WTC11 (cell line): ENCODE measurements at regions not wholly inside any gene's neighbourhood (a gene's known extent, or its start where the extent isn't known, plus 50 kb on each side); places are given as distances from the start of the nearest gene placed in this dataset.

Source experiments
- CBFB ChIP-seq: sonication (generic); formaldehyde crosslinking; IDR thresholded peaks from 2 replicates; pipeline ENCODE4 v1.8.1; 2022; ENCODE audit warnings: mild to moderate bottlenecking, low read depth, missing genetic modification reagents
- ESRRA ChIP-seq: sonication (generic); formaldehyde crosslinking; IDR thresholded peaks from 2 replicates; pipeline ENCODE4 v1.8.1; 2022; ENCODE audit warnings: mild to moderate bottlenecking, missing genetic modification reagents, borderline replicate concordance
- SMAD3 ChIP-seq: sonication (generic); formaldehyde crosslinking; IDR thresholded peaks from 2 replicates; pipeline ENCODE4 v1.8.0; 2022; ENCODE audit warnings: missing genetic modification reagents, mild to moderate bottlenecking, borderline replicate concordance
- SP1 ChIP-seq: sonication (generic); formaldehyde crosslinking; conservative IDR thresholded peaks from 2 replicates; pipeline ENCODE4 v1.8.1; 2022; ENCODE audit warnings: missing genetic modification reagents
- ZNF416 ChIP-seq: fragments of 250-450 bp; sonication (Bioruptor Pico); IDR thresholded peaks from 2 replicates; pipeline ENCODE4 v1.9.0; 2021; ENCODE audit warnings: mild to moderate bottlenecking, inconsistent platforms
- ZNF512 ChIP-seq: sonication (generic); formaldehyde crosslinking; IDR thresholded peaks from 2 replicates; pipeline ENCODE4 v1.8.1; 2022; ENCODE audit warnings: missing genetic modification reagents, borderline replicate concordance
- TF ChIP-seq, protein P1 (sequence below): fragments of 200-600 bp; IDR thresholded peaks from 2 replicates; pipeline ENCODE4 v1.8.0; 2022; ENCODE audit warnings: antibody characterized with exemption
- TF ChIP-seq, protein P2 (sequence below): sonication (generic); formaldehyde crosslinking; conservative IDR thresholded peaks from 2 replicates; pipeline ENCODE4 v1.8.1; 2023; ENCODE audit warnings: mild to moderate bottlenecking, low read depth, missing genetic modification reagents, moderate library complexity
- TF ChIP-seq, protein P3 (sequence below): sonication (generic); formaldehyde crosslinking; IDR thresholded peaks from 2 replicates; pipeline ENCODE4 v1.8.0; 2022; ENCODE audit warnings: mild to moderate bottlenecking, missing genetic modification reagents

GRCh38 chr14:53683229-53683628 is 273.4 kb downstream of the BMP4 start:
- TF ChIP-seq, protein P1, sequence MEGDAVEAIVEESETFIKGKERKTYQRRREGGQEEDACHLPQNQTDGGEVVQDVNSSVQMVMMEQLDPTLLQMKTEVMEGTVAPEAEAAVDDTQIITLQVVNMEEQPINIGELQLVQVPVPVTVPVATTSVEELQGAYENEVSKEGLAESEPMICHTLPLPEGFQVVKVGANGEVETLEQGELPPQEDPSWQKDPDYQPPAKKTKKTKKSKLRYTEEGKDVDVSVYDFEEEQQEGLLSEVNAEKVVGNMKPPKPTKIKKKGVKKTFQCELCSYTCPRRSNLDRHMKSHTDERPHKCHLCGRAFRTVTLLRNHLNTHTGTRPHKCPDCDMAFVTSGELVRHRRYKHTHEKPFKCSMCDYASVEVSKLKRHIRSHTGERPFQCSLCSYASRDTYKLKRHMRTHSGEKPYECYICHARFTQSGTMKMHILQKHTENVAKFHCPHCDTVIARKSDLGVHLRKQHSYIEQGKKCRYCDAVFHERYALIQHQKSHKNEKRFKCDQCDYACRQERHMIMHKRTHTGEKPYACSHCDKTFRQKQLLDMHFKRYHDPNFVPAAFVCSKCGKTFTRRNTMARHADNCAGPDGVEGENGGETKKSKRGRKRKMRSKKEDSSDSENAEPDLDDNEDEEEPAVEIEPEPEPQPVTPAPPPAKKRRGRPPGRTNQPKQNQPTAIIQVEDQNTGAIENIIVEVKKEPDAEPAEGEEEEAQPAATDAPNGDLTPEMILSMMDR: no peak
- TF ChIP-seq, protein P2, sequence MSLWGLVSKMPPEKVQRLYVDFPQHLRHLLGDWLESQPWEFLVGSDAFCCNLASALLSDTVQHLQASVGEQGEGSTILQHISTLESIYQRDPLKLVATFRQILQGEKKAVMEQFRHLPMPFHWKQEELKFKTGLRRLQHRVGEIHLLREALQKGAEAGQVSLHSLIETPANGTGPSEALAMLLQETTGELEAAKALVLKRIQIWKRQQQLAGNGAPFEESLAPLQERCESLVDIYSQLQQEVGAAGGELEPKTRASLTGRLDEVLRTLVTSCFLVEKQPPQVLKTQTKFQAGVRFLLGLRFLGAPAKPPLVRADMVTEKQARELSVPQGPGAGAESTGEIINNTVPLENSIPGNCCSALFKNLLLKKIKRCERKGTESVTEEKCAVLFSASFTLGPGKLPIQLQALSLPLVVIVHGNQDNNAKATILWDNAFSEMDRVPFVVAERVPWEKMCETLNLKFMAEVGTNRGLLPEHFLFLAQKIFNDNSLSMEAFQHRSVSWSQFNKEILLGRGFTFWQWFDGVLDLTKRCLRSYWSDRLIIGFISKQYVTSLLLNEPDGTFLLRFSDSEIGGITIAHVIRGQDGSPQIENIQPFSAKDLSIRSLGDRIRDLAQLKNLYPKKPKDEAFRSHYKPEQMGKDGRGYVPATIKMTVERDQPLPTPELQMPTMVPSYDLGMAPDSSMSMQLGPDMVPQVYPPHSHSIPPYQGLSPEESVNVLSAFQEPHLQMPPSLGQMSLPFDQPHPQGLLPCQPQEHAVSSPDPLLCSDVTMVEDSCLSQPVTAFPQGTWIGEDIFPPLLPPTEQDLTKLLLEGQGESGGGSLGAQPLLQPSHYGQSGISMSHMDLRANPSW (CRISPR knock-in tag): no peak
- TF ChIP-seq ZNF416 (no peak), SMAD3 (CRISPR knock-in tag) (no peak), CBFB (CRISPR knock-in tag) (no peak), ESRRA (CRISPR knock-in tag) (no peak), ZNF512 (CRISPR knock-in tag) (no peak), SP1 (CRISPR knock-in tag) (no peak)
- TF ChIP-seq, protein P3, sequence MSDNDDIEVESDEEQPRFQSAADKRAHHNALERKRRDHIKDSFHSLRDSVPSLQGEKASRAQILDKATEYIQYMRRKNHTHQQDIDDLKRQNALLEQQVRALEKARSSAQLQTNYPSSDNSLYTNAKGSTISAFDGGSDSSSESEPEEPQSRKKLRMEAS (CRISPR knock-in tag): no peak
